Spleen (tissue), 11 donors: ENCODE measurements at regions not wholly inside any gene's neighbourhood (a gene's known extent, or its start where the extent isn't known, plus 50 kb on each side); places are given as distances from the start of the nearest gene placed in this dataset.
A peak's percentile ranks its signal among the peaks of the same experiment; 100 is the strongest.
"Not testable (repeated sequence)": the region's sequence is repeated elsewhere in the genome, so short reads cannot be mapped to it uniquely, and the experiment has no call there.

ENCODE experiments used
- DNase-seq: peaks from one replicate; pipeline ENCODE4 v3.0.0-alpha.2; 2020
- H3K27ac ChIP-seq, 8 donors: fragments of 200-600 bp; sonication (generic) in 7 of 8; 1 replicate in 4 of 8; 2 replicates in 4 of 8; pipeline versions ENCODE4 v1.5.0 to v1.8.0; 2016 to 2021; ENCODE audit warnings: inconsistent platforms in 4 of 8, mild to moderate bottlenecking in 4 of 8, moderate library complexity in 1 of 8
- H3K27me3 ChIP-seq, 7 donors: fragments of 200-600 bp; sonication (generic) in 6 of 7; replicated peaks in 1 of 7; 1 replicate in 4 of 7; 2 replicates in 3 of 7; pipeline versions ENCODE4 v1.5.0 to v1.8.0; 2016 to 2021; ENCODE audit warnings: inconsistent platforms in 3 of 7, mild to moderate bottlenecking in 1 of 7
- H3K36me3 ChIP-seq, 6 donors: fragments of 200-600 bp; sonication (generic) in 5 of 6; 1 replicate in 4 of 6; 2 replicates in 2 of 6; pipeline versions ENCODE4 v1.5.0 to v1.8.0; 2016 to 2021; ENCODE audit warnings: inconsistent platforms in 2 of 6
- H3K4me1 ChIP-seq, 6 donors: fragments of 200-600 bp; sonication (generic) in 5 of 6; 1 replicate in 3 of 6; 2 replicates in 3 of 6; pipeline versions ENCODE4 v1.5.0 to v1.8.0; 2016 to 2021; ENCODE audit warnings: inconsistent platforms in 3 of 6
- H3K4me3 ChIP-seq, 8 donors: fragments of 200-600 bp; sonication (generic) in 7 of 8; 1 replicate in 4 of 8; 2 replicates in 4 of 8; pipeline versions ENCODE4 v1.5.0 to v1.8.0; 2016 to 2021; ENCODE audit warnings: inconsistent platforms in 4 of 8, mild to moderate bottlenecking in 4 of 8, moderate library complexity in 2 of 8
- H3K9me3 ChIP-seq, 8 donors: fragments of 200-600 bp; sonication (generic) in 7 of 8; 1 replicate in 4 of 8; 2 replicates in 4 of 8; pipeline versions ENCODE4 v1.5.0 to v1.8.0; 2016 to 2021; ENCODE audit warnings: inconsistent platforms in 4 of 8
- POLR2A ChIP-seq, 3 donors: fragments of 450-650 bp; IDR thresholded peaks; one replicate each; pipeline ENCODE4 v1.5.1; 2017; ENCODE audit warnings: antibody characterized with exemption in 3 of 3, mild to moderate bottlenecking in 1 of 3
- POLR2AphosphoS5 ChIP-seq, 3 donors: sonication (generic); formaldehyde crosslinking; IDR thresholded peaks; one replicate each; pipeline ENCODE4 v1.5.1; 2017; ENCODE audit warnings: antibody characterized with exemption in 3 of 3
- WGBS, 5 donors: extraction: QIAGEN DNeasy Blood & Tissue Kit in 3 of 5; methylation state at CpG; one replicate each; pipeline versions ENCODE4 v1.1.5 to v1.1.7; 2013 to 2018; 5-methylcytosine and 5-hydroxymethylcytosine counted together
- intact Hi-C: fragments of 100-400 bp; cut with DNase I; formaldehyde crosslinking; loops from one replicate; pipeline ENCODE4 v1.15.0; 2023; ENCODE audit warnings: low total_unique reads
- donor health status: healthy with polysubstance abuse.
- donor health status: DM: no; HTN: no; CAD: no; lungs with moderate emphysema.
- donor health status: DM: no; HTN: no; CAD: no.
- donor health status: Bipolar disorder and iron deficiency.
- donor health status: healthy.
- donor health status: DM: no; HTN: no; CAD: no.
- donor health status: DM: yes; HTN: yes; CAD: no.

- 43 to 89% (median 51%) methylated on average over 1 of the region's 1 CpG; no CpG with 5 or more reads in 1 of the 5 donors for WGBS, 5 donors
- H3K4me1 ChIP-seq: peaks cover 0 to 43% (median 6%) of the 10 kb centered on the region in 6 donors
- DNase-seq, H3K4me3 ChIP-seq, intact Hi-C loops, H3K27me3 ChIP-seq, H3K27ac ChIP-seq, H3K9me3 ChIP-seq: not testable (repeated sequence)
- H3K36me3 ChIP-seq: peaks cover 0 to 25% (median 0%) of the 10 kb centered on the region in 6 donors
These were observed 72.7 kb upstream of the NPIPB12 start for GRCh38 chr16:29578898-29579297.

GRCh38 chr16:29581764-29582163, 75.6 kb upstream of the NPIPB12 start:
- intact Hi-C loops: not testable (repeated sequence)

GRCh38 chr16:29591919-29592318, 71.1 kb upstream of the SPN start:
- Histone ChIP-seq H3K27ac (peak overlapping the region in 1 of 8 donors; percentile 16), H3K4me1 (peaks cover 3 to 66% (median 39%) of the 10 kb centered on the region in 6 donors)
- DNase-seq, H3K36me3 ChIP-seq, H3K9me3 ChIP-seq, H3K27me3 ChIP-seq, intact Hi-C loops, H3K4me3 ChIP-seq: not testable (repeated sequence)
- WGBS, 5 donors: 49 to 67% (median 58%) methylated on average over 3 to 5 of the region's 6 CpGs

More at GRCh38 chr16:29581764-29582163, 75.6 kb upstream of the NPIPB12 start:
- not testable (repeated sequence) for H3K9me3 ChIP-seq, H3K4me3 ChIP-seq, H3K27me3 ChIP-seq, H3K27ac ChIP-seq, DNase-seq
- H3K4me1 ChIP-seq: peaks cover 0 to 67% (median 19%) of the 10 kb centered on the region in 6 donors
- WGBS, 5 donors: 83 to 93% (median 86%) methylated on average over 4 of the region's 4 CpGs
- peaks cover 0 to 17% (median 0%) of the 10 kb centered on the region in 6 donors for H3K36me3 ChIP-seq

GRCh38 chr16:29594269-29594925, 68.7 kb upstream of the SPN start:
- H3K36me3 ChIP-seq, H3K27me3 ChIP-seq, H3K9me3 ChIP-seq, intact Hi-C loops: not testable (repeated sequence)
- H3K4me1 ChIP-seq: peaks cover 3 to 57% (median 35%) of the 10 kb centered on the region in 6 donors
- WGBS, 5 donors: 0 to 1% (median 0%) methylated on average over 2 to 21 of the region's 38 CpGs
- H3K27ac ChIP-seq: peak overlapping the region; percentile 86 to 98 (median 92)
- H3K4me3 ChIP-seq: peak overlapping the region; percentile 49 to 81 (median 58)
- peak; percentile 94 for DNase-seq

- H3K9me3 ChIP-seq, H3K36me3 ChIP-seq, H3K27me3 ChIP-seq, intact Hi-C loops: not testable (repeated sequence)
- peak; percentile 98 for DNase-seq
- peak overlapping the region; percentile 86 to 98 (median 92) for H3K27ac ChIP-seq
- peaks cover 3 to 60% (median 35%) of the 10 kb centered on the region in 6 donors for H3K4me1 ChIP-seq
- WGBS, 5 donors: 0 to 1% (median 1%) methylated on average over 45 to 88 of the region's 91 CpGs
- peak overlapping the region; percentile 49 to 81 (median 58) for H3K4me3 ChIP-seq
- TF ChIP-seq POLR2AphosphoS5 (IDR thresholded peaks at IDR 0.05) (peak; percentile 85 to 90 (median 86)), POLR2A (IDR thresholded peaks at IDR 0.05) (peak in 1 of 3 donors; percentile 37)
These were observed 67.9 kb upstream of the SPN start for GRCh38 chr16:29594926-29595838.

GRCh38 chr16:29597030-29597429, 66.0 kb upstream of the SPN start:
- H3K36me3 ChIP-seq, H3K4me3 ChIP-seq, H3K27ac ChIP-seq, H3K27me3 ChIP-seq, H3K9me3 ChIP-seq, intact Hi-C loops: not testable (repeated sequence)
- peaks cover 0 to 59% (median 28%) of the 10 kb centered on the region in 6 donors for H3K4me1 ChIP-seq
- WGBS, 5 donors: 88 to 97% (median 91%) methylated on average over 7 of the region's 7 CpGs
- peak; percentile 10 for DNase-seq
